ENCODE measurements at regions not wholly inside any gene's neighbourhood (a gene's known extent, or its start where the extent isn't known, plus 50 kb on each side); places are given as distances from the start of the nearest gene placed in this dataset.

DNA sequence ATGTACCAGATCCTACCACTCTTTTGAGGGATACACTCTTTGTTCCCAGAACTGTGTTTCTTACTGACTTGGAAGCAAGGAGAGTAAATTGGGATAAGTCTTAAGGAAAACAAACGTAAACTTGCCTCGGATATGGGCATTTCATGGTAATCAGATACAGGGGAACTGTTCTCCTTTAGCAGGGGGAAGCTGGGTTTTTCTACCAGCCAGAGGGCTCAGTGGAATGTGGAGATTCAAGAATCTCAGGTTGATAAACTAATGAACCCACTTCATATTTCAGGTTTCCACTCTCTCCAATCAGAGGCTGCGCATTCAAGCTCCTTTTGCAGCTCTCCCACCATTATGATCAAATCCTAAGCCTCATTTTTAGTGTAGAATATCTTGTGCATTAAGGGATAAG is 676.5 kb upstream of the FSHR start:
- TF ChIP-seq, protein P1, sequence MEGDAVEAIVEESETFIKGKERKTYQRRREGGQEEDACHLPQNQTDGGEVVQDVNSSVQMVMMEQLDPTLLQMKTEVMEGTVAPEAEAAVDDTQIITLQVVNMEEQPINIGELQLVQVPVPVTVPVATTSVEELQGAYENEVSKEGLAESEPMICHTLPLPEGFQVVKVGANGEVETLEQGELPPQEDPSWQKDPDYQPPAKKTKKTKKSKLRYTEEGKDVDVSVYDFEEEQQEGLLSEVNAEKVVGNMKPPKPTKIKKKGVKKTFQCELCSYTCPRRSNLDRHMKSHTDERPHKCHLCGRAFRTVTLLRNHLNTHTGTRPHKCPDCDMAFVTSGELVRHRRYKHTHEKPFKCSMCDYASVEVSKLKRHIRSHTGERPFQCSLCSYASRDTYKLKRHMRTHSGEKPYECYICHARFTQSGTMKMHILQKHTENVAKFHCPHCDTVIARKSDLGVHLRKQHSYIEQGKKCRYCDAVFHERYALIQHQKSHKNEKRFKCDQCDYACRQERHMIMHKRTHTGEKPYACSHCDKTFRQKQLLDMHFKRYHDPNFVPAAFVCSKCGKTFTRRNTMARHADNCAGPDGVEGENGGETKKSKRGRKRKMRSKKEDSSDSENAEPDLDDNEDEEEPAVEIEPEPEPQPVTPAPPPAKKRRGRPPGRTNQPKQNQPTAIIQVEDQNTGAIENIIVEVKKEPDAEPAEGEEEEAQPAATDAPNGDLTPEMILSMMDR (IDR thresholded peaks at IDR 0.05), result no peak
- TF ChIP-seq POLR2A (IDR thresholded peaks at IDR 0.05), result no peak

All from thyroid gland (tissue), 4 donors.